Muscle of leg (tissue), 3 donors: ENCODE measurements at regions not wholly inside any gene's neighbourhood (a gene's known extent, or its start where the extent isn't known, plus 50 kb on each side); places are given as distances from the start of the nearest gene placed in this dataset.
"Not testable (repeated sequence)": the region's sequence is repeated elsewhere in the genome, so short reads cannot be mapped to it uniquely, and the experiment has no call there.

Experiments used
- DNase-seq: peaks from one replicate; pipeline ENCODE4 v3.0.0; 2013
- H3K27ac ChIP-seq: one replicate; pipeline ENCODE4 v1.5.1; 2013; ENCODE audit warnings: mild to moderate bottlenecking, low read length, control low read depth
- H3K27me3 ChIP-seq: one replicate; pipeline ENCODE4 v1.6.1; 2013; ENCODE audit warnings: low read length; ENCODE audit not compliant: control insufficient read depth, insufficient read depth
- H3K36me3 ChIP-seq: one replicate; pipeline ENCODE4 v1.6.1; 2013; ENCODE audit warnings: low read length; ENCODE audit not compliant: control insufficient read depth, insufficient read depth
- H3K4me1 ChIP-seq: one replicate; pipeline ENCODE4 v1.6.1; 2013; ENCODE audit warnings: low read length; ENCODE audit not compliant: control insufficient read depth, insufficient read depth
- H3K4me3 ChIP-seq: one replicate; pipeline ENCODE4 v1.5.1; 2013; ENCODE audit warnings: low read length, control low read depth
- H3K9me3 ChIP-seq: replicated peaks from 2 replicates; pipeline ENCODE4 v1.6.1; 2013; ENCODE audit warnings: low read depth, low read length; ENCODE audit not compliant: control insufficient read depth
- WGBS: methylation state at CpG from one replicate; pipeline ENCODE4 v1.1.5; 2013; ENCODE audit warnings: missing lambda C conversion rate; ENCODE audit not compliant: insufficient coverage; 5-methylcytosine and 5-hydroxymethylcytosine counted together

- H3K36me3 ChIP-seq: no peaks in the 10 kb centered on the region
- DNase-seq: no peak
- H3K4me3 ChIP-seq: no peak overlapping the region
- no peaks in the 10 kb centered on the region for H3K4me1 ChIP-seq
- H3K9me3 ChIP-seq: peaks cover 2% of the 10 kb centered on the region
- WGBS: 83% methylated on average over 2 of the region's 3 CpGs
- no peak overlapping the region for H3K27ac ChIP-seq
- H3K27me3 ChIP-seq: no peaks in the 10 kb centered on the region
These were observed 744.5 kb upstream of the TMPRSS15 start for GRCh38 chr21:19148056-19148455.

DNA sequence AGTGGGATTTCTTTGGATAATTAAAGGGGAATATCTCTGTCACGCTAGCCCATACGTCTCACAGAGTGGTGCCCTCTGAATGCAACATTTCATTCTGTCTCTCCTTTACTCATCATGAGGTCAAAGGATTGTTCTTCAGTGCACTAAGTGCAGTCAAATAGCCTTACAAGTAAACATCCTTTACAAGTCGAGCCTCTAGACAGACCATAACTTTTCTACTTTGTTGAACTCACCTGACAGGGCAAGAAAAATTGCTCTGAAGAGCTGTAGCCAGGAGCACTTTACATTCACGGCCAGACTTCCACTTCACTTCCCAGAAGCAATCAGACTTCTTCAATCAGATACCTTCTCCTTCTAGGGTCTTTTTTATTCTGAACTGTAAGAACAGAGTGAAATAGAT, 768.0 kb upstream of the TMPRSS15 start:
- H3K4me3 ChIP-seq: no peak overlapping the region
- no peaks in the 10 kb centered on the region for H3K4me1 ChIP-seq
- H3K27ac ChIP-seq: no peak overlapping the region
- WGBS: 13% methylated on average over 1 of the region's 4 CpGs
- no peaks in the 10 kb centered on the region for H3K27me3 ChIP-seq
- DNase-seq: no peak
- no peaks in the 10 kb centered on the region for H3K36me3 ChIP-seq
- H3K9me3 ChIP-seq: no peaks in the 10 kb centered on the region

DNA sequence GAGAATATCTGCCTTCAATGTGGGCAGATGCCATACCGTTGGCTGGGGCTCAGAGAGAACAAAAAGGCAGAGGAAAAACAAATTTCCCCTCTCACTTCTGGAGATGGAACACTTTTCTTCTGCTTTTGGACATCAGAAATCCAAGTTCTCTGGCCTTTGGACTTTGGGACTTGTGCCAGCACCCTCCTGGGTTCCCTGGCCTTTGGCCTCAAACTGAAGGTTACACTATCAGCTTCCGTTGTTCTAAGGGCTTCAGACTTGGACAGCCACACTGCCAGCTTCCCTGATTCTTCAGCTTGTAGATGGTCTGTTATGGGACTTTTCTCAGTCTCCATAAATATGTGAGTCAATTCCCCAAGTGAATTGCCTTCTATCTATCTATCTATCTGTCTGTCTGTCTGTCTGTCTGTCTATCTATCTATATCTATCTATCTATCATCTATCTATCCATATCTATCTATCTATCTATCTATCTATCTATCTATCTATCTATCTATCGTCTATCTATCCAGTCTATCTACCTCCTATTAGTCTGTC, 778.1 kb upstream of the TMPRSS15 start:
- DNase-seq: no peak
- Histone ChIP-seq H3K36me3 (no peaks in the 10 kb centered on the region), H3K27ac (no peak overlapping the region), H3K4me3 (no peak overlapping the region), H3K9me3 (no peaks in the 10 kb centered on the region), H3K27me3 (no peaks in the 10 kb centered on the region), H3K4me1 (no peaks in the 10 kb centered on the region)
- WGBS: no CpG with 5 or more reads among the region's 3 CpGs

- no peak overlapping the region for H3K27ac ChIP-seq
- WGBS: no CpG with 5 or more reads among the region's 4 CpGs
- DNase-seq: no peak
- no peaks in the 10 kb centered on the region for H3K27me3 ChIP-seq
- H3K9me3 ChIP-seq: no peaks in the 10 kb centered on the region
- no peaks in the 10 kb centered on the region for H3K4me1 ChIP-seq
- no peaks in the 10 kb centered on the region for H3K36me3 ChIP-seq
- no peak overlapping the region for H3K4me3 ChIP-seq
These were observed 794.4 kb upstream of the TMPRSS15 start for GRCh38 chr21:19197950-19198349.

GRCh38 chr21:19198801-19199200, 795.2 kb upstream of the TMPRSS15 start:
- no peaks in the 10 kb centered on the region for H3K9me3 ChIP-seq
- no peak overlapping the region for H3K4me3 ChIP-seq
- WGBS: 100% methylated on average over 2 of the region's 3 CpGs

DNA sequence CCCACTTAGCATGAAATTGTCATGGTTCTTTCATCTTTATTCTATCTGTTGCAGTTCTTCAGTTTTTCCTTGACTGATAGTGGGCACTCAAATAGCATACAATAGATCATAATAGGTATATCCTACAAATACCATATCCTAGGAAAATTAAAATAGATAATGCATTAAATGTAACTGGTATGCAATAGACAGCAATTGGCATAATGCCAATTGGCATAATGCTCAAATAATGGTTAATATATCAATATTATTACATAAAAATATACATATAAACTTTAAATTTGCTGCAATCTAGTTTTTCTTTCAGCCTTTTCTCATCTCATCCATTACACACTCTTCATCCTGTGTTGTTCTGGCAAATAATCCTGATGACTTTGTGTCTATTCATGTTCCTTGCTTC, 814.6 kb upstream of the TMPRSS15 start:
- Histone ChIP-seq H3K27ac (no peak overlapping the region), H3K4me1 (no peaks in the 10 kb centered on the region), H3K36me3 (no peaks in the 10 kb centered on the region), H3K27me3 (no peaks in the 10 kb centered on the region), H3K9me3 (no peaks in the 10 kb centered on the region), H3K4me3 (no peak overlapping the region)
- no peak for DNase-seq

More at GRCh38 chr21:19198801-19199200, 795.2 kb upstream of the TMPRSS15 start:
- Histone ChIP-seq H3K27me3 (no peaks in the 10 kb centered on the region), H3K4me1 (no peaks in the 10 kb centered on the region), H3K36me3 (no peaks in the 10 kb centered on the region), H3K27ac (no peak overlapping the region)
- no peak for DNase-seq

- 82% methylated on average over 6 of the region's 12 CpGs for WGBS
- H3K4me3 ChIP-seq: no peak overlapping the region
- no peaks in the 10 kb centered on the region for H3K4me1 ChIP-seq
- H3K27me3 ChIP-seq: no peaks in the 10 kb centered on the region
- H3K9me3 ChIP-seq: no peaks in the 10 kb centered on the region
- no peaks in the 10 kb centered on the region for H3K36me3 ChIP-seq
- DNase-seq: no peak
- no peak overlapping the region for H3K27ac ChIP-seq
These were observed 820.5 kb upstream of the TMPRSS15 start for GRCh38 chr21:19224090-19224489.

GRCh38 chr21:19228226-19228625, 824.6 kb upstream of the TMPRSS15 start:
- no CpG with 5 or more reads among the region's 1 CpG for WGBS
- peak; percentile 59 for DNase-seq
- no peak overlapping the region for H3K27ac ChIP-seq
- H3K9me3 ChIP-seq: no peaks in the 10 kb centered on the region
- no peaks in the 10 kb centered on the region for H3K27me3 ChIP-seq
- no peaks in the 10 kb centered on the region for H3K36me3 ChIP-seq
- no peaks in the 10 kb centered on the region for H3K4me1 ChIP-seq
- H3K4me3 ChIP-seq: no peak overlapping the region

- not testable (repeated sequence) for H3K4me1 ChIP-seq, H3K9me3 ChIP-seq, H3K27me3 ChIP-seq, H3K4me3 ChIP-seq, H3K36me3 ChIP-seq, H3K27ac ChIP-seq, DNase-seq
- 90% methylated on average over 12 of the region's 12 CpGs for WGBS
These were observed 830.3 kb upstream of the TMPRSS15 start for GRCh38 chr21:19233841-19234240.

- WGBS: 84% methylated on average over 9 of the region's 9 CpGs
These were observed 832.6 kb upstream of the TMPRSS15 start for GRCh38 chr21:19236209-19236608.

DNA sequence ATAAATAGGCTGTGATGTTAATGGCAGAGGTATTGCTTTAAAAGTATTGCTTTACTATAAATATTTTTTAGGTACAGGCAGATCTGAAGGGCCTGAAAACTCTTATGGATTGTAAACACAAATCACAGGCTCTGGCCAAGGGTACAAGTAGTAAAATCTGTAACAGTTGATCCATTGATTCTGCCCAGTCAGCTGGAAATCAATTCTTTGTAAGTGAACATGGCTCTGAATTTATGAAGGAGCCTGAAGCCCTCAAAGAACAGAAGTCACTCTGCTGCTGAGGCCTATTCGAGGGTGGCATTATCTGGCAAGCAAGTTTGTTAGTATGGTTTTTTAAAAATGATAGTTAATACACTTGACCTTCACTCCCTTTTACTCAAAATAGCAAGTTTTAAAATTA, 834.0 kb upstream of the TMPRSS15 start:
- DNase-seq: no peak
- Histone ChIP-seq H3K4me1 (no peaks in the 10 kb centered on the region), H3K27ac (no peak overlapping the region), H3K27me3 (no peaks in the 10 kb centered on the region), H3K4me3 (no peak overlapping the region), H3K9me3 (no peaks in the 10 kb centered on the region), H3K36me3 (no peaks in the 10 kb centered on the region)
- WGBS: no CpG with 5 or more reads among the region's 1 CpG

More at GRCh38 chr21:19236209-19236608, 832.6 kb upstream of the TMPRSS15 start:
- Histone ChIP-seq H3K4me1 (no peaks in the 10 kb centered on the region), H3K27ac (no peak overlapping the region), H3K9me3 (no peaks in the 10 kb centered on the region), H3K27me3 (no peaks in the 10 kb centered on the region), H3K4me3 (no peak overlapping the region), H3K36me3 (no peaks in the 10 kb centered on the region)
- DNase-seq: no peak
